SK-N-SH treated with all-trans-retinoic acid at 6 μM for 48 hours (cell line): ENCODE measurements at regions not wholly inside any gene's neighbourhood (a gene's known extent, or its start where the extent isn't known, plus 50 kb on each side); places are given as distances from the start of the nearest gene placed in this dataset.

Experiments used
- CSDC2 ChIP-seq: fragments of 250-450 bp; sonication (Bioruptor Pico); IDR thresholded peaks from 2 replicates; pipeline ENCODE4 v1.5.0; 2020; ENCODE audit warnings: mild to moderate bottlenecking, moderate library complexity
- ESRRG ChIP-seq: fragments of 250-450 bp; sonication (Bioruptor Pico); IDR thresholded peaks from 2 replicates; pipeline ENCODE4 v1.6.1; 2021; ENCODE audit warnings: mild to moderate bottlenecking
- OSR1 ChIP-seq: fragments of 250-450 bp; sonication (Bioruptor Pico); IDR thresholded peaks from 2 replicates; pipeline ENCODE4 v1.8.0; 2022; ENCODE audit warnings: moderate library complexity, mild to moderate bottlenecking, inconsistent platforms
- SNAI2 ChIP-seq: fragments of 250-450 bp; sonication (Bioruptor Pico); IDR thresholded peaks from 2 replicates; pipeline ENCODE4 v1.5.0; 2020; ENCODE audit warnings: mild to moderate bottlenecking, moderate library complexity
- TCF4 ChIP-seq: fragments of 250-450 bp; sonication (Bioruptor Pico); IDR thresholded peaks from 2 replicates; pipeline ENCODE4 v1.8.0; 2021; ENCODE audit warnings: mild to moderate bottlenecking, moderate library complexity, borderline replicate concordance
- TOX ChIP-seq: fragments of 250-450 bp; sonication (Bioruptor Pico); IDR thresholded peaks from 2 replicates; pipeline ENCODE4 v1.8.0; 2021; ENCODE audit warnings: mild to moderate bottlenecking, moderate library complexity, borderline replicate concordance
- ZFP3 ChIP-seq: fragments of 250-450 bp; sonication (Bioruptor Pico); IDR thresholded peaks from 2 replicates; pipeline ENCODE4 v1.5.0; 2020; ENCODE audit warnings: mild to moderate bottlenecking, moderate library complexity
- ZFP30 ChIP-seq: fragments of 450-650 bp; formaldehyde crosslinking; IDR thresholded peaks from 2 replicates; pipeline ENCODE4 v1.5.0; 2022; ENCODE audit warnings: mild to moderate bottlenecking, moderate library complexity
- ZNF8 ChIP-seq: fragments of 450-650 bp; formaldehyde crosslinking; IDR thresholded peaks from 2 replicates; pipeline ENCODE4 v1.5.0; 2020; ENCODE audit warnings: mild to moderate bottlenecking, moderate library complexity
- TF ChIP-seq, protein P1 (sequence below): fragments of 250-450 bp; sonication (Bioruptor Pico); IDR thresholded peaks from 2 replicates; pipeline ENCODE4 v1.5.1; 2021; ENCODE audit warnings: mild to moderate bottlenecking, moderate library complexity
- TF ChIP-seq, protein P2 (sequence below): fragments of 250-450 bp; sonication (Bioruptor Pico); IDR thresholded peaks from 2 replicates; pipeline ENCODE4 v1.8.0; 2021; ENCODE audit warnings: low read depth, mild to moderate bottlenecking, moderate library complexity, borderline replicate concordance

- TF ChIP-seq, protein P1, sequence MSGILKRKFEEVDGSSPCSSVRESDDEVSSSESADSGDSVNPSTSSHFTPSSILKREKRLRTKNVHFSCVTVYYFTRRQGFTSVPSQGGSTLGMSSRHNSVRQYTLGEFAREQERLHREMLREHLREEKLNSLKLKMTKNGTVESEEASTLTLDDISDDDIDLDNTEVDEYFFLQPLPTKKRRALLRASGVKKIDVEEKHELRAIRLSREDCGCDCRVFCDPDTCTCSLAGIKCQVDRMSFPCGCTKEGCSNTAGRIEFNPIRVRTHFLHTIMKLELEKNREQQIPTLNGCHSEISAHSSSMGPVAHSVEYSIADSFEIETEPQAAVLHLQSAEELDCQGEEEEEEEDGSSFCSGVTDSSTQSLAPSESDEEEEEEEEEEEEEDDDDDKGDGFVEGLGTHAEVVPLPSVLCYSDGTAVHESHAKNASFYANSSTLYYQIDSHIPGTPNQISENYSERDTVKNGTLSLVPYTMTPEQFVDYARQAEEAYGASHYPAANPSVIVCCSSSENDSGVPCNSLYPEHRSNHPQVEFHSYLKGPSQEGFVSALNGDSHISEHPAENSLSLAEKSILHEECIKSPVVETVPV: no peak
- TF ChIP-seq ZNF8 (CRISPR knock-in tag) (no peak), TOX (no peak), CSDC2 (no peak), ESRRG (no peak), SNAI2 (CRISPR knock-in tag) (no peak), ZFP3 (CRISPR knock-in tag) (no peak), ZFP30 (CRISPR knock-in tag) (no peak), TCF4 (CRISPR knock-in tag) (no peak), OSR1 (CRISPR knock-in tag) (no peak)
- TF ChIP-seq, protein P2, sequence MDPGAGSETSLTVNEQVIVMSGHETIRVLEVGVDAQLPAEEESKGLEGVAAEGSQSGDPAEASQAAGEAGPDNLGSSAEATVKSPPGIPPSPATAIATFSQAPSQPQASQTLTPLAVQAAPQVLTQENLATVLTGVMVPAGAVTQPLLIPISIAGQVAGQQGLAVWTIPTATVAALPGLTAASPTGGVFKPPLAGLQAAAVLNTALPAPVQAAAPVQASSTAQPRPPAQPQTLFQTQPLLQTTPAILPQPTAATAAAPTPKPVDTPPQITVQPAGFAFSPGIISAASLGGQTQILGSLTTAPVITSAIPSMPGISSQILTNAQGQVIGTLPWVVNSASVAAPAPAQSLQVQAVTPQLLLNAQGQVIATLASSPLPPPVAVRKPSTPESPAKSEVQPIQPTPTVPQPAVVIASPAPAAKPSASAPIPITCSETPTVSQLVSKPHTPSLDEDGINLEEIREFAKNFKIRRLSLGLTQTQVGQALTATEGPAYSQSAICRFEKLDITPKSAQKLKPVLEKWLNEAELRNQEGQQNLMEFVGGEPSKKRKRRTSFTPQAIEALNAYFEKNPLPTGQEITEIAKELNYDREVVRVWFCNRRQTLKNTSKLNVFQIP (CRISPR knock-in tag): no peak
Observed at GRCh38 chr2:130251873-130252620, 53.8 kb upstream of the TUBA3E start.
